CD4-positive, alpha-beta T cell (primary cell): ENCODE measurements at regions not wholly inside any gene's neighbourhood (a gene's known extent, or its start where the extent isn't known, plus 50 kb on each side); places are given as distances from the start of the nearest gene placed in this dataset.

Source experiments
- ATAC-seq: fragments of 200-7000 bp; cut with Tn5 transposase; one replicate; pipeline ENCODE4 v1.10.0; 2022; ENCODE audit warnings: mild to moderate bottlenecking; ENCODE audit not compliant: poor library complexity
- CTCF ChIA-PET: fragments of 350-600 bp; sonication (Branson Sonifier 250); formaldehyde crosslinking; loops from one replicate; lab custom pipeline; 2021; ENCODE audit warnings: antibody characterized with exemption, inconsistent platforms; lab: Charles Lee
- POLR2A ChIA-PET: fragments of 350-600 bp; sonication (Branson Sonifier 250); formaldehyde crosslinking; loops from one replicate; lab custom pipeline; 2021; ENCODE audit warnings: antibody characterized with exemption, inconsistent platforms; lab: Charles Lee
- DNase-seq, 14 experiments: peaks; one replicate each; pipeline ENCODE4 v3.0.0-alpha.2; 2013 to 2020; ENCODE audit warnings: mixed read lengths in 2 of 14
- H3K27ac ChIP-seq, 2 donors: one replicate each; pipeline versions ENCODE4 v1.5.1 to v1.7.0; 2013; ENCODE audit warnings: low read length in 2 of 2, low read depth in 1 of 2, mild to moderate bottlenecking in 1 of 2
- H3K27me3 ChIP-seq, 2 experiments: 1 replicate in 1 of 2; 2 replicates in 1 of 2; pipeline versions ENCODE4 v1.6.1 to v1.7.0; 2013; ENCODE audit warnings: low read length in 2 of 2, control low read depth in 1 of 2, mild to moderate bottlenecking in 1 of 2, moderate library complexity in 1 of 2; ENCODE audit not compliant: insufficient read depth in 2 of 2, control insufficient read depth in 1 of 2
- H3K36me3 ChIP-seq: one replicate; pipeline ENCODE4 v1.6.1; 2013; ENCODE audit warnings: low read length, control low read depth; ENCODE audit not compliant: insufficient read depth
- H3K4me1 ChIP-seq: one replicate; pipeline ENCODE4 v1.6.1; 2013; ENCODE audit warnings: low read length, control low read depth; ENCODE audit not compliant: insufficient read depth
- H3K4me3 ChIP-seq: one replicate; pipeline ENCODE4 v1.5.1; 2013; ENCODE audit warnings: mild to moderate bottlenecking, low read length, moderate library complexity
- H3K9me3 ChIP-seq, 2 experiments: 1 replicate in 1 of 2; 2 replicates in 1 of 2; pipeline versions ENCODE4 v1.6.1 to v1.7.0; 2013; ENCODE audit warnings: low read length in 2 of 2, mild to moderate bottlenecking in 2 of 2, control low read depth in 1 of 2, moderate library complexity in 1 of 2; ENCODE audit not compliant: control insufficient read depth in 1 of 2, insufficient read depth in 1 of 2
- H3K27ac Mint-ChIP-seq: one replicate; pipeline ENCODE4 v1.8.0; 2020; ENCODE audit warnings: mixed read lengths
- H3K27me3 Mint-ChIP-seq: one replicate; pipeline ENCODE4 v1.8.0; 2021; ENCODE audit warnings: mixed read lengths
- H3K36me3 Mint-ChIP-seq: one replicate; pipeline ENCODE4 v1.8.0; 2021; ENCODE audit warnings: low read depth, mixed read lengths
- H3K4me1 Mint-ChIP-seq: one replicate; pipeline ENCODE4 v1.8.0; 2021; ENCODE audit warnings: low read depth, mixed read lengths
- H3K4me3 Mint-ChIP-seq: one replicate; pipeline ENCODE4 v1.8.0; 2020; ENCODE audit warnings: mild to moderate bottlenecking, mixed read lengths
- H3K9me3 Mint-ChIP-seq: one replicate; pipeline ENCODE4 v1.8.0; 2020; ENCODE audit warnings: mixed read lengths
- intact Hi-C, 2 experiments: fragments of 100-400 bp; cut with DNase I in 1 of 2; cut with micrococcal nuclease in 1 of 2; formaldehyde crosslinking; loops; one replicate each; pipeline versions ENCODE4 v1.15.1 to v1.9.0; 2023 to 2025; cut with DNase I, micrococcal nuclease
- TF ChIP-seq, protein P1 (sequence below): fragments of 200-600 bp; IDR thresholded peaks from one replicate; pipeline ENCODE4 v1.8.0; 2022; ENCODE audit warnings: antibody characterized with exemption, mild to moderate bottlenecking

- Mint-ChIP-seq H3K9me3 (peaks cover 2% of the 10 kb centered on the region), H3K4me1 (no peaks in the 10 kb centered on the region), H3K27me3 (no peaks in the 10 kb centered on the region), H3K27ac (no peak overlapping the region), H3K36me3 (no peaks in the 10 kb centered on the region), H3K4me3 (no peak overlapping the region)
- ATAC-seq, result no peak
- H3K27me3 ChIP-seq, result peaks cover 0 to 3% of the 10 kb centered on the region in 2 experiments
- TF ChIP-seq, protein P1, sequence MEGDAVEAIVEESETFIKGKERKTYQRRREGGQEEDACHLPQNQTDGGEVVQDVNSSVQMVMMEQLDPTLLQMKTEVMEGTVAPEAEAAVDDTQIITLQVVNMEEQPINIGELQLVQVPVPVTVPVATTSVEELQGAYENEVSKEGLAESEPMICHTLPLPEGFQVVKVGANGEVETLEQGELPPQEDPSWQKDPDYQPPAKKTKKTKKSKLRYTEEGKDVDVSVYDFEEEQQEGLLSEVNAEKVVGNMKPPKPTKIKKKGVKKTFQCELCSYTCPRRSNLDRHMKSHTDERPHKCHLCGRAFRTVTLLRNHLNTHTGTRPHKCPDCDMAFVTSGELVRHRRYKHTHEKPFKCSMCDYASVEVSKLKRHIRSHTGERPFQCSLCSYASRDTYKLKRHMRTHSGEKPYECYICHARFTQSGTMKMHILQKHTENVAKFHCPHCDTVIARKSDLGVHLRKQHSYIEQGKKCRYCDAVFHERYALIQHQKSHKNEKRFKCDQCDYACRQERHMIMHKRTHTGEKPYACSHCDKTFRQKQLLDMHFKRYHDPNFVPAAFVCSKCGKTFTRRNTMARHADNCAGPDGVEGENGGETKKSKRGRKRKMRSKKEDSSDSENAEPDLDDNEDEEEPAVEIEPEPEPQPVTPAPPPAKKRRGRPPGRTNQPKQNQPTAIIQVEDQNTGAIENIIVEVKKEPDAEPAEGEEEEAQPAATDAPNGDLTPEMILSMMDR, result no peak
- no peaks in the 10 kb centered on the region for H3K4me1 ChIP-seq
- ChIA-PET POLR2A (no interaction called here), CTCF (no interaction called here)
- intact Hi-C loops, result no loop called here
- H3K36me3 ChIP-seq, result no peaks in the 10 kb centered on the region
- no peak for DNase-seq
- H3K4me3 ChIP-seq, result no peak overlapping the region
- peaks cover 0 to 5% of the 10 kb centered on the region in 2 experiments for H3K9me3 ChIP-seq
- no peak overlapping the region for H3K27ac ChIP-seq
These were observed 69.4 kb downstream of the BMP2 start for GRCh38 chr20:6836821-6837374.

DNA sequence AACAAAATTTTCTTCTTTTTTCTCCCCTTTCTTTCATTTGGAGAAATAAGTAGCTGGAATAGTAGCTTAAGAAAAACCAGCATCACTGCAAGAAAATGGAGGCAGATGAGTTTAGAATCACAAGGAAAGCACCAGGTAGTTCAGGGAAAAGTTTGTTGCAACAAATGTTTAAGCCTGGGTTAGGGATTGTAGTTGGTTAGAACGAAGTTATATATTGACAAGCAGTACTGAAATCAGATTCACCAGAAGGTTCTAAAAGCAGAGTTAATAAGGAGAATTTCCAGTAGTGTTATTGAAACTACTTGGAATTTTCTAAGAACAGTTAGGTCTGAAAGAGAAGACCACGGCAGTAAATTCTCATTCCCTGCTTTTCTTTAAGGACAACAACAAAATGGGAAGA, 70.2 kb downstream of the BMP2 start:
- TF ChIP-seq, protein P1, result no peak
- H3K27ac ChIP-seq, result no peak overlapping the region
- H3K4me3 ChIP-seq, result no peak overlapping the region
- no peaks in the 10 kb centered on the region for H3K27me3 Mint-ChIP-seq
- ATAC-seq, result no peak
- H3K36me3 Mint-ChIP-seq, result no peaks in the 10 kb centered on the region
- H3K4me1 Mint-ChIP-seq, result no peaks in the 10 kb centered on the region
- H3K4me3 Mint-ChIP-seq, result no peak overlapping the region
- POLR2A ChIA-PET, result no interaction called here
- CTCF ChIA-PET, result no interaction called here
- no peaks in the 10 kb centered on the region for H3K4me1 ChIP-seq
- H3K27ac Mint-ChIP-seq, result no peak overlapping the region
- no peak for DNase-seq
- peaks cover 0 to 3% of the 10 kb centered on the region in 2 experiments for H3K27me3 ChIP-seq
- no peaks in the 10 kb centered on the region for H3K36me3 ChIP-seq
- intact Hi-C loops, result no loop called here
- peaks cover 0 to 3% of the 10 kb centered on the region in 2 experiments for H3K9me3 ChIP-seq
- H3K9me3 Mint-ChIP-seq, result peaks cover 2% of the 10 kb centered on the region

GRCh38 chr20:6838181-6838826, 70.8 kb downstream of the BMP2 start:
- CTCF ChIA-PET, result no interaction called here
- no peak for ATAC-seq
- no peaks in the 10 kb centered on the region for H3K36me3 Mint-ChIP-seq

More at GRCh38 chr20:6838181-6838826, 70.8 kb downstream of the BMP2 start:
- Histone ChIP-seq H3K36me3 (no peaks in the 10 kb centered on the region), H3K4me1 (no peaks in the 10 kb centered on the region), H3K27me3 (peaks cover 0 to 3% of the 10 kb centered on the region in 2 experiments), H3K4me3 (no peak overlapping the region), H3K9me3 (no peaks in the 10 kb centered on the region), H3K27ac (no peak overlapping the region)
- TF ChIP-seq, protein P1, result no peak
- Mint-ChIP-seq H3K27me3 (no peaks in the 10 kb centered on the region), H3K27ac (no peak overlapping the region), H3K4me1 (no peaks in the 10 kb centered on the region), H3K4me3 (no peak overlapping the region), H3K9me3 (peaks cover 2% of the 10 kb centered on the region)
- intact Hi-C loops, result no loop called here
- DNase-seq, result no peak
- POLR2A ChIA-PET, result no interaction called here
